Hematopoietic multipotent progenitor cell treated with erythropoietin and hydrocortisone succinate and interleukin-3 and kit ligand, for 17 days (in vitro differentiated cells): ENCODE measurements at regions not wholly inside any gene's neighbourhood (a gene's known extent, or its start where the extent isn't known, plus 50 kb on each side); places are given as distances from the start of the nearest gene placed in this dataset.
"Not testable (repeated sequence)": the region's sequence is repeated elsewhere in the genome, so short reads cannot be mapped to it uniquely, and the experiment has no call there.

Experiments
- DNase-seq: peaks from one replicate; pipeline ENCODE4 v3.0.0-alpha.2; 2015; ENCODE audit warnings: low spot score

- DNase-seq = no peak
Observed at GRCh38 chr21:35602811-35603362, 457.4 kb downstream of the SETD4 start.

- DNase-seq = no peak
Observed at GRCh38 chr21:35601211-35601610, 459.1 kb downstream of the SETD4 start.

- DNase-seq = no peak
Observed at GRCh38 chr21:35599164-35599563, 461.2 kb downstream of the SETD4 start.

GRCh38 chr21:35597750-35598339 is 462.5 kb downstream of the SETD4 start:
- no peak for DNase-seq

- DNase-seq = no peak
Observed at GRCh38 chr21:35594905-35595304, 465.4 kb downstream of the SETD4 start.

GRCh38 chr21:35593000-35593502 is 467.3 kb downstream of the SETD4 start:
- DNase-seq = no peak

- not testable (repeated sequence) for DNase-seq
Observed at GRCh38 chr21:35590284-35590683, 470.0 kb downstream of the SETD4 start.

- DNase-seq = no peak
Observed at GRCh38 chr21:35587841-35588380, 472.4 kb downstream of the SETD4 start.

- DNase-seq = no peak
Observed at GRCh38 chr21:35586305-35586704, 474.0 kb downstream of the SETD4 start.

- no peak for DNase-seq
Observed at GRCh38 chr21:35585878-35586277, 474.4 kb downstream of the SETD4 start.

- DNase-seq = no peak
Observed at GRCh38 chr21:35585155-35585554, 475.2 kb downstream of the SETD4 start.

GRCh38 chr21:35583566-35584216 is 476.6 kb downstream of the SETD4 start:
- DNase-seq = no peak

- DNase-seq = no peak
Observed at GRCh38 chr21:35582731-35583130, 477.6 kb downstream of the SETD4 start.

GRCh38 chr21:35581640-35582039 is 478.7 kb downstream of the SETD4 start:
- DNase-seq = no peak

- no peak for DNase-seq
Observed at GRCh38 chr21:35579520-35580293, 480.6 kb downstream of the SETD4 start.

- DNase-seq = no peak
Observed at GRCh38 chr21:35578831-35579471, 481.4 kb downstream of the SETD4 start.

- no peak for DNase-seq
Observed at GRCh38 chr21:35578347-35578782, 482.0 kb downstream of the SETD4 start.

GRCh38 chr21:35575280-35575915 is 484.9 kb downstream of the SETD4 start:
- DNase-seq = no peak

GRCh38 chr21:35573472-35574374 is 486.6 kb downstream of the SETD4 start:
- DNase-seq = no peak

GRCh38 chr21:35571910-35572309 is 488.4 kb downstream of the SETD4 start:
- DNase-seq = no peak
